HepG2 (cell line): ENCODE measurements at regions not wholly inside any gene's neighbourhood (a gene's known extent, or its start where the extent isn't known, plus 50 kb on each side); places are given as distances from the start of the nearest gene placed in this dataset.

ENCODE experiments used
- ATF2 ChIP-seq: sonication (generic); formaldehyde crosslinking; IDR thresholded peaks from 2 replicates; pipeline ENCODE4 v1.4.0; 2020; ENCODE audit warnings: missing genetic modification reagents
- CCAR2 ChIP-seq: fragments of 200-400 bp; formaldehyde crosslinking; optimal IDR thresholded peaks from 2 replicates; pipeline ENCODE3; 2018; ENCODE audit warnings: low read depth, mild to moderate bottlenecking, low read length, moderate library complexity
- DPF2 ChIP-seq: sonication (generic); formaldehyde crosslinking; IDR thresholded peaks from 2 replicates; pipeline ENCODE4 v1.4.0; 2020; ENCODE audit warnings: mild to moderate bottlenecking, low read depth, missing genetic modification reagents, borderline replicate concordance
- FIP1L1 ChIP-seq: fragments of 200-400 bp; formaldehyde crosslinking; IDR thresholded peaks from 2 replicates; pipeline ENCODE4 v1.6.1; 2018; ENCODE audit warnings: low read depth, mild to moderate bottlenecking, low read length, moderate library complexity, borderline replicate concordance; ENCODE audit not compliant: insufficient read depth
- KLF16 ChIP-seq, 2 experiments: sonication (generic) in 1 of 2; formaldehyde crosslinking in 1 of 2; IDR thresholded peaks; 2 replicates each; pipeline versions ENCODE4 v1.6.1 to v1.8.0; 2016 to 2023; ENCODE audit warnings: missing genetic modification reagents in 2 of 2, missing compliant biosample characterization in 1 of 2
- MED8 ChIP-seq: sonication (generic); formaldehyde crosslinking; IDR thresholded peaks from 2 replicates; pipeline ENCODE4 v1.8.1; 2023; ENCODE audit warnings: mild to moderate bottlenecking, missing genetic modification reagents; ENCODE audit not compliant: insufficient replicate concordance
- NR3C1 ChIP-seq: sonication (generic); formaldehyde crosslinking; IDR thresholded peaks from 2 replicates; pipeline ENCODE4 v1.4.0; 2020; ENCODE audit warnings: missing genetic modification reagents
- PRMT3 ChIP-seq: sonication (generic); formaldehyde crosslinking; IDR thresholded peaks from 2 replicates; pipeline ENCODE4 v1.8.1; 2022; ENCODE audit warnings: low read depth, mild to moderate bottlenecking, moderate library complexity, missing genetic modification reagents, borderline replicate concordance
- RAD51 ChIP-seq: fragments of 450-650 bp; IDR thresholded peaks from 2 replicates; pipeline ENCODE4 v1.6.1; 2016; ENCODE audit warnings: borderline replicate concordance
- SAFB2 ChIP-seq: sonication (generic); formaldehyde crosslinking; IDR thresholded peaks from 2 replicates; pipeline ENCODE4 v1.5.1; 2020; ENCODE audit warnings: missing genetic modification reagents, low read depth, mild to moderate bottlenecking, borderline replicate concordance
- SOX5 ChIP-seq: IDR thresholded peaks from 2 replicates; pipeline ENCODE4 v1.6.1; 2016; ENCODE audit warnings: borderline replicate concordance
- TBX3 ChIP-seq: fragments of 450-650 bp; IDR thresholded peaks from 2 replicates; pipeline ENCODE4 v1.6.1; 2017; ENCODE audit warnings: antibody characterized with exemption, mild to moderate bottlenecking, inconsistent platforms, borderline replicate concordance
- XRCC5 ChIP-seq: fragments of 200-400 bp; formaldehyde crosslinking; optimal IDR thresholded peaks from 2 replicates; pipeline ENCODE3; 2017; ENCODE audit warnings: mild to moderate bottlenecking, low read length
- ZEB1 ChIP-seq: IDR thresholded peaks from 2 replicates; pipeline ENCODE4 v1.6.1; 2012; ENCODE audit warnings: mild to moderate bottlenecking, low read depth, inconsistent platforms; ENCODE audit not compliant: insufficient replicate concordance
- ZNF12 ChIP-seq: sonication (generic); formaldehyde crosslinking; IDR thresholded peaks from 2 replicates; pipeline ENCODE4 v1.5.0; 2020; ENCODE audit warnings: missing genetic modification reagents
- ZNF136 ChIP-seq: sonication (generic); formaldehyde crosslinking; IDR thresholded peaks from 2 replicates; pipeline ENCODE4 v1.8.1; 2022; ENCODE audit warnings: low read depth, mild to moderate bottlenecking, moderate library complexity, missing genetic modification reagents
- ZNF253 ChIP-seq: sonication (generic); formaldehyde crosslinking; IDR thresholded peaks from 2 replicates; pipeline ENCODE4 v1.8.0; 2022; ENCODE audit warnings: mild to moderate bottlenecking, missing genetic modification reagents, borderline replicate concordance
- ZNF670 ChIP-seq: sonication (generic); formaldehyde crosslinking; IDR thresholded peaks from 2 replicates; pipeline ENCODE4 v1.8.0; 2022; ENCODE audit warnings: mild to moderate bottlenecking, missing genetic modification reagents, borderline replicate concordance
- ZNF7 ChIP-seq: IDR thresholded peaks from 2 replicates; pipeline ENCODE4 v1.6.1; 2016; ENCODE audit warnings: missing biosample characterization, missing genetic modification reagents
- ZNF781 ChIP-seq: sonication (generic); formaldehyde crosslinking; IDR thresholded peaks from 2 replicates; pipeline ENCODE4 v1.5.1; 2020; ENCODE audit warnings: borderline replicate concordance, mild to moderate bottlenecking, missing genetic modification reagents; ENCODE audit errors: not compliant biosample characterization
- ZXDC ChIP-seq: sonication (generic); formaldehyde crosslinking; IDR thresholded peaks from 2 replicates; pipeline ENCODE4 v1.5.0; 2020; ENCODE audit warnings: mild to moderate bottlenecking, missing genetic modification reagents
- TF ChIP-seq, protein P1 (sequence below): sonication (generic); formaldehyde crosslinking; IDR thresholded peaks from 2 replicates; pipeline ENCODE4 v1.4.0; 2020; ENCODE audit warnings: missing genetic modification reagents

DNA sequence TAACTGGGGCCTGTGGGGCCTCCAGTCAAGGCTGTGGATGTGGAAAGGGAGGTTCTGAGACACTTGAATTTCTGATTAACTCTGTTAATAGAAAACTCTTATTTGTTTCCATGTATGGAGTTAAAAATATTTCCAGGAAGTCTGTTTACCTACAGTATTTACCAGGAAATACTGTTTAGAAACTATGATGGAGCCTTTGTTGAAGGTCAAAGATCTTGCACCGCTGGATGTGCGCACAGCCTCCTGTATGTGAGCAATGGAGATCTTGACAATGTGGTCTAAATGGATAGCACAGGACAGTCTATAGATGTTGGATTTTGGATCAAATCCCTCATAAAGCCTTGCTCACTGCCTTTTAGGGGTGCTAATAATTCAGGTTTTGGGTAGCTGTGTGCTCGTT lies 268.4 kb downstream of the DLEU7 start (continued):
- TF ChIP-seq ZNF781 (CRISPR knock-in tag) (no peak), XRCC5 (no peak), SAFB2 (CRISPR knock-in tag) (no peak), PRMT3 (CRISPR knock-in tag) (no peak), CCAR2 (no peak), ATF2 (no peak), FIP1L1 (no peak), DPF2 (CRISPR knock-in tag) (no peak), ZXDC (CRISPR knock-in tag) (no peak), SOX5 (CRISPR knock-in tag) (peak; percentile 41; the same call in 1 of the 2 replicates), ZNF253 (CRISPR knock-in tag) (no peak), ZNF136 (no peak), ZNF7 (no peak), ZNF670 (no peak), MED8 (CRISPR knock-in tag) (no peak), ZNF12 (no peak), NR3C1 (CRISPR knock-in tag) (no peak), TBX3 (no peak), RAD51 (no peak), KLF16 (CRISPR knock-in tag; IDR thresholded peaks at IDR 0.05) (no peak), ZEB1 (no peak)
- TF ChIP-seq, protein P1, sequence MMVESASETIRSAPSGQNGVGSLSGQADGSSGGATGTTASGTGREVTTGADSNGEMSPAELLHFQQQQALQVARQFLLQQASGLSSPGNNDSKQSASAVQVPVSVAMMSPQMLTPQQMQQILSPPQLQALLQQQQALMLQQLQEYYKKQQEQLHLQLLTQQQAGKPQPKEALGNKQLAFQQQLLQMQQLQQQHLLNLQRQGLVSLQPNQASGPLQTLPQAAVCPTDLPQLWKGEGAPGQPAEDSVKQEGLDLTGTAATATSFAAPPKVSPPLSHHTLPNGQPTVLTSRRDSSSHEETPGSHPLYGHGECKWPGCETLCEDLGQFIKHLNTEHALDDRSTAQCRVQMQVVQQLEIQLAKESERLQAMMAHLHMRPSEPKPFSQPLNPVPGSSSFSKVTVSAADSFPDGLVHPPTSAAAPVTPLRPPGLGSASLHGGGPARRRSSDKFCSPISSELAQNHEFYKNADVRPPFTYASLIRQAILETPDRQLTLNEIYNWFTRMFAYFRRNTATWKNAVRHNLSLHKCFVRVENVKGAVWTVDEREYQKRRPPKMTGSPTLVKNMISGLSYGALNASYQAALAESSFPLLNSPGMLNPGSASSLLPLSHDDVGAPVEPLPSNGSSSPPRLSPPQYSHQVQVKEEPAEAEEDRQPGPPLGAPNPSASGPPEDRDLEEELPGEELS (CRISPR knock-in tag) = peak; percentile 40; the same call in 1 of the 2 replicates
